ENCODE measurements at regions not wholly inside any gene's neighbourhood (a gene's known extent, or its start where the extent isn't known, plus 50 kb on each side); places are given as distances from the start of the nearest gene placed in this dataset.

DNA sequence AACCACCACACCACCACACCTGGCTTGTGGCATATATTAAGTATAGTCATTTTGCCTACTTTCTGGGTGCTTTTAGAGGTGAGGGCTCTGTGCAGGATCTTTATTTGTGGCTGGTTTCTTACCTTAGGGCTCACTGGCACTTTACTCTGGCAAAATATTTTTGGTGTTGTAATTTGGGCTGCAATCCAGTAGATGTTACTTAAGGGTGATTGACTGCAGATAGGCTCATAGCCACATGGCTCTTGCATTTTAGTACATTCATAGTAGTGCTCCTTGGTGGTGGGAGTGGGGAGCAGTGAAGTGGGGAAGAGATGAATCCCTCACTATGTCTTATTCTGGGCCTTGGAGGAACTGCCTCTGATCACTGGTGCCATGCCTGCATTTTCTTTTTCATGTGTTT, 376.1 kb upstream of the GRIN3A start:
- no peak for FAIRE-seq

DNA sequence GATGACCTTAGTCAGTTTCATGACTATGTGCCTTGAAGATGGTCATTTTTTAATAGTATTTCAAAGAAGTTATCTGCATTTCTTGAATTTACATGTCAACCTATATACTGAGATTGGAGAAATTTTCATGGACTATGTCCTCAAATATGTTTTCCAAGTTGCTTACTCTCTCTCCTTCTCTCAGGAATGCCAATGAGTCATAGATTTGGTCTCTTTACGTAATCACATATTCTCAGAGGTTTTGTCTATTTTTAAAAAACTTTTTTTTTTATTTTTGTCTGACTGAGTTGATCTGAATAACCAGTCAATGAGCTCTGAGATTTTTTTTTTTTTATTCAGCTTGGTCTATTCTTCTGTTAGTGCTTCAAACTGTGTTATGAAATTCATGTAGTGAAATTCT, 374.7 kb upstream of the GRIN3A start:
- FAIRE-seq: no peak

DNA sequence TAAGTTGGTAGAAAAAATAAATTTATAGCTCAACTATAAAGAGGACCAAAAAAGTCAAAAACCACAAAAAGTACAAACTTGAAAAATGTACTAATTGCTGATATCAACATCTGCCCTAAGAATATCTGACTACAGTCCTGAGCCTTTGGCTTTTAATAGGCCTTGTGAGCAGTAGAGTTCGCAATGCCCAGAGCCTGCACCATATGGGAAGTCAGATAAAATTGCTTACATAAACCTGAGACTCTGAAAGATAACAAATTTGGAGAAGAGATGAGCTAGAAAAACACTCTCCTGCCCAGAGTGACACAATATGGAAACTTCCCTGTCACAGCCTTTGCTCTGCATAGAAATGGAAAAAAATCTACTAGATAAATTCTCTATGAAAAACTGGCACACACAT, 368.0 kb upstream of the GRIN3A start:
- no peak for FAIRE-seq

DNA sequence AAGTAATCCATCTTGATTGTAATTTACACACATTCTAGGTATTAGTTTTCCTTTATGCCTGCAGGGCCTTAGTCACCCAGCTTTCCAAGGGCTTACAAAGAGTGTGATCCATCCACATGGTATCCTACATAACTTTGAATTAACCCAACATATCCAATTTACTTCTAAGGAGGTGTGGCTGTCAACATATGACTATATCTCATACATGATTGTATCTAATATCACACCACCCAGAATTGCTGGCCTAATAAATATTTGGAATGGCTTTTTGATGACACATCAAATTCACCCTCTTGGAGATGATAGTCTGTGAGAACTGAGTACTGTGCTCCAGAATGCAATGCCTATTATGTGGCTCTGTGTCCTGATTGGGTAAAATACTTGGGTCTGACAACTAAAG, 363.3 kb upstream of the GRIN3A start:
- no peak for FAIRE-seq

DNA sequence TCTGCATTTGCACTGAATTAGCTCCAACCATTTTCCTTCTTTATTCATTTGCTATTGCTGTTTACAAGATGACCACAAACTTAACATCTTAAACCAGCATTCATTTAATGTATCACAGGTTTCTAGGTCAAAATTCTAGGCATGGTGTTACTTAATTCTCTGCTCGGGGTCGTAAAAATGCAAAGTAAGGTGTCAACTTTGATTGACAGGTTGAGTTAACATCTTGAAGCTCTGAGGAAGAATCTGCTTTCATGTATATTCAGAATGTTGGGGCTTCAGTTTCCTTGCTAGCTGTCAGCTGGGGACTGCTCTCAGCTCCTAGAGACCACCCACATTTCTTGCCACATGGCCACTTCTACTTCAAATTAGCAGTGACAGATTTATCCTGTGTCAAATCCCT, 348.7 kb upstream of the GRIN3A start:
- FAIRE-seq: no peak

DNA sequence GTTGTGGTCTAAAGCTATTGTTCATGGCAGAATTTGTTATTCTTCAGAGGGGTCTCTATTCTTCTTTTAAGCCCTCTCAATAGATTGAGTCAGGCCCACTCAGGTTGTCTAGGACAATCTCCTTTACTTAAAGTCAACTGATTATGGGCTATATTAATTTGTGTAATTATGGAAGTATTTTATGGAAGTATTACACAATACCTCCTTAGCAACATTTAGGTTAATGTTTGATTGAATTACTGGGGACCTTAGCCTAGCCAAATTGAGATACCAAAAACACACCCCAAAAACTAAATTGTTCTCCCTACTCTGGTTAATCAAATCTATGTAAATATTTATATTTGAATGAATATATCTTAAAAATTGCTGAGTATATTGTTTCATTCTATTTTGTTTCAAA, 347.1 kb upstream of the GRIN3A start:
- no peak for FAIRE-seq

DNA sequence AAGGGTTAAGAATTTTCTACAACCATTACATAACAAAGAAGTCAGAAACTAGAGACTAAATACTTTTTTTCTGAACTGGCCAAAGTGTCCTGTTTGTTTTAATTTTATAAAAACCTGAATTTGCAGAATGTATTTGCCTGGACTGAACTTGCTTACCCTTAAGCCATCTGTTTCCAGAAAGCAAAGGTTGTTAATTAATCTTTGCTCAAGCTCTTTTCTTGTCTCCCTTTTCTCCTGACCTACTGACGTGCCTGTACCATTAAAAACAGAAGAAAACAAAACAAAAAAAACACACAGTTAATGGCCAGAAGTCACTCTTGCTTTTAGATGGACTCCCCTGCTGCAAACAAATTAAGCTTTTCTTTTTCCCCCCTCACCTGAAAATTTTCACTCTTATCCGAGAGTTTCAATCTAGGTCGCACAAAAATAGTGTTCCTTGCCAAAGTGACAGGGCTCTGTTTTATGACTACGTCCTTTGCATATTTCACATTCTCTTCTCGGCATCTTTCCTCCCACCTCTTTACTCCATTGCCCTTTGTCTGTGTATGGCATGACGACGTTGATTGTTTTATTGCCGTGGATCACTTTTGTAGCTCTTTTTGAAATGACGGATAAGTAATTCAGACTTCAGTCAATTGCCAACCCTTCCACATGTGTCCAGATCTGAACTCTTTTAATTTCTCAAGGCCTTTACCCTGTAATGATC, 333.8 kb upstream of the GRIN3A start:
- no peak for FAIRE-seq

DNA sequence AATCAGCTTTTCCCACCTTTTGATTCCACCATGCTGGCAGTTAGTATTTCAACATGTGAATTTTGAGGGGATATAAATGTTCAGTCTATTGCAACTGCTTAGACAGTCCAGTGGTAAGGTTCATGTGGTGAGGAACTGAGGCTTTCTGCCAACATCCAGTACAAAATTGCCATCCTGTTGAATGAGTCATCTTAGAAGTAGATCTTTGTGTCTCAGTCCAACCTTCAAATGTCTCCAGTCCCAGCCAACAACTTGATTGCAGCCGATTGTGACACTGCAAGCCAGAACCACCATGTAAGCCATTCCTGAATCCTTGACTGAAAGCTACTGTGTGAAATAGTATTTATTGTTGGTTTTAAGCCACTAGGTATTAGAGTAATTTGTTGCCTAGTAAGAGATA, 331.5 kb upstream of the GRIN3A start:
- FAIRE-seq: no peak

DNA sequence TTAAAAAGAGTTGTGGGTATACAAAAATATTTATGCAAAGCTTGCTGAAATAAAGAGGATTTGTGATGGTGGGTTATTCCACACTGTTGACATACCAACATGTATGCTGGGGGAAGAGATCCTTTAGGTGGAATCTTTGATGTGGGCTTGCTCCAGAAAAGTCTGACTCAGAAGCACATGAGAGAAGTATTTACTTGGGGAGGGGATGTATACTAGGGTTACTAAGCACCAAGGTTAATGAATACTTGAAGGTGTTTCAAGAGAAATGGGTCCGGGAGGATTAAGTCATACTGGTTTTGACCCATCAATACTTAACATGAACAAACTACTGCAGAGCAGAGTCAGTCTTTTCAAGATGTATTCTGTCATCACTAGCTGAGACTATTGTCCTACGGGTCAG, 316.4 kb upstream of the GRIN3A start:
- no peak for FAIRE-seq

DNA sequence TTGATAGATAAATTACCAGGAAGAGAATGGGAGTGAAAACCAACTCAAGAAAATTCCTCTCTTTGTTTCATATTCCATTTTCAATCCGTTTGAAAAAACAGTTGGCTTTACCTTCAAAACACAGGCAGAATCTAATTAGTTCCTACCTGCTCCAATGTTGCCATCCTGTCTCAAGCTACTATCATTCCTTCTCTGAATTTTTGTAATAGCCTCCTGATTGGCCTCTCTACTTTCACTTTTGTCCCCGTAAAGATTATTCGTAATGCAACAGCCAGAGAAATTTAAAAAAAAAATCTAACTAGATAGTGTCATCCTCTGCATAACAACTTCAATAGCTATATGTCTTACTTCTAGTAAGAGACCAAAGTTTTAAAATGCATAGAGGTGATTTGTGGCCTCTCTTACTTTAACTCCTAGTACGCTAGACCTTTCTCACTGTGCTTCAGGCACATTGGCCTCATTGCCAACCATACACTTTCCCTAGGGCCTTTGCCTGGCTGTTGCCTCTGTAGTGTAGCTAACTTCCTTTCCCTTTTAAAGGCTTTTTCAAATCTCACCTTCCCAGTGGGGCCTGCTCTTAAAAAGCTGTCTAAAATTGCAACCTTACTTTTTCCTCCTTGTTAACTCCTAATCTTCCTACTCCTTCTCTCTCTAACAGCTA, 311.3 kb upstream of the GRIN3A start:
- no peak for FAIRE-seq

DNA sequence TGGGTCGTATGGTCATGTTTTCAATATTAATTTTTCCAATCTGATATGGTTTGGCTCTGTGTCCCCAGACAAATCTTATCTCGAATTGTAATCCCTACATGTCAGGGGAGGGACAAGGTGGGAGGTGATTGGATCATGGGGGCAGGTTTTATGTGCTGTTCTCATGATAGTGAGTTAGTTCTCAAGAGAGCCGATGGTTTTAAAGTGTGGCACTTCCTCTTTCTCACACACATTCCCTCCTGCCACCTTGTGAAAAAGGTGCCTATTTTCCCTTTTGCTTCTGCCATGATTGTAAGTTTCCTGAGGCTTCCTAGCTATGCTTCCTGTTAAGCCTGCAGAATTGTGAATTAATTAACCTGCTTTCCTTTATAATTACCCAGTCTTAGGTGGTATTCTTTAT, 309.1 kb upstream of the GRIN3A start:
- no peak for FAIRE-seq

DNA sequence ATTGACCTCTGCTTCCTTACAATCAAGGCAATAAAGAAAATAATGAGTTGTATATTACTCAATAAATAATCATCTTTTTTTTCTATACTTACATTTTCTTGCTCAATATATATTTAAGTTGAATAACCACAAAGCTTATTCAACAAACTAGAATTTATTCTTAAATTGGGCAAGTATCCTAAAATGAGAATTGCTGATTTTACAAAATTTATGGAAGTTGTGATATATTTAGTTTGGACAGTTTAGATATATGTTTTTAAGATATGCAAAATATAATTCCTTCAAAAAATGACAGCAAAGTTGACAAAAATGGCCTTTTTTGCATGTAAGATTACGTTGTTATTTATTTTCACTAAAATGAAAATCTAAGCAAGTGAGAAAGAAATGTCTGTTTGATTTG, 305.7 kb upstream of the GRIN3A start:
- no peak for FAIRE-seq

DNA sequence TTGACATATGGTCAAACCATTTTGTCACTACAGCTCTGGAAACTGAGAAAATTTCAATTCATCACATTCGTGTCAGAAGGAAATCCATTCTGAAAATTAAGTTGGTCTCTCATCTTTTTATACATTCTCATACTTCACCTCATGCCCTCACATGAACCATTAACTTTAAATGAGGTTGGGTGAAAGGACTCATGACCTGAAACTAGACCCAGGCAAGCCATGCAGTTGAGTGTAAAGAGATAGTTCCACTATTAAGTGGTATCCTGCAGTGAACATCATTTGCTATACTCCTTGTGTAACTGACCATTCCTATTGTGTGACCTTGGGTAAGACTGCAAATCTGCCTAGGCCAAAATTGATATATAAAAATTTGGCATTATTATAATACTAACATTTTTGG, 299.6 kb upstream of the GRIN3A start:
- no peak for FAIRE-seq

DNA sequence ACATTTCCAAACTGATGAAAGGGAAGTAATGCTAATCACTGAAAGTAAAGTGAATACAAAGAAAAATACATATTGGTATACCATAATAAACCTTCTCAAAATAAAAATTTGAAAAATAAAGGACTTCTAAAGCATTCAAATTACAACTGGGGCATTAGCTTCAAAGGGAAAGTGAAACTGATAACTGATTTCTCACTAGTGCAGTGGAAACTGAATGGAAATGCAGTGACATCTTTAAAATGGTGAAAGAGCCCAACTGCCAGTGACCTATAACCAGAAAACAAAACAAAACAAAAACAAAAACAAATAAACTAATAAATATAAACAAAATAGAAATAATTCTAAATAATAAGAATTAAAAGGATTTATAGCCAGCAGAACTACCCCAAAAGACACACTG, 297.5 kb upstream of the GRIN3A start:
- no peak for FAIRE-seq

DNA sequence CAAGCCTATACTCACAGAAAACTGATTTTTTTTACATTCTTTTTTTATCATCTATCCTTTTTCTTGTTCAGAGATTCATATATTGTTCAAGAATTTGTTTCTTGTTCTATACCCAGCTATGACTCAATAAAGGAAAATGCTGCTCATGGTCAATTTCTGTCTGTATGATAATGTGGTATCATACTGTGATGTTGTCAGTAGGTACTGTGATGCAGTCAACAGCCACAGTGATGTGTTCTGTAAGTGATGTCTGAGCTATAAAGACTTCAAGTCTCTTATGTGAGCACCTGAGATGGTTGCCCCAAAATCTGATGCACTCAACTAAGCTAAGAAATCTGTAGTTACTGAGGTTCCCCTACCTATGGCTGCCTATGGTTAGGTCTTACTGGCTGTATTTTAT, 294.2 kb upstream of the GRIN3A start:
- no peak for FAIRE-seq

DNA sequence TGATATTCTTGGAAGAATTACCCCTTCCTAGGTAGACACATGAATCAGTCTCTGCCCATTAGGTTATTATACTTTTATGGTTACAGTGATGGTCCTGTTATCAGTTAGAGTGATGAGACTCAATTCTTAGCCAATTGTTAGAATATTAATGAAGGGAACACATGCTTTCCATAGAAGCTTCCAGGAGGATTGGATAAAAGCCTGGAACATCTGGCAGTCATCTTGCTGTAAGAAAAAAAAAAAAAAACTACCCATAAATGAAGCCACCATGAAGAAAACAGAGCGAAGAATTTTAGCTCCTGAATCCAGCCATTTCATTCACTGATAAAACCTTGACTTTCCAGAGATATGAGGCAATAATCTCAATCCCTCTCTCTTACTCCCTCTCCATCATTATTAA, 262.5 kb upstream of the GRIN3A start:
- no peak for FAIRE-seq

DNA sequence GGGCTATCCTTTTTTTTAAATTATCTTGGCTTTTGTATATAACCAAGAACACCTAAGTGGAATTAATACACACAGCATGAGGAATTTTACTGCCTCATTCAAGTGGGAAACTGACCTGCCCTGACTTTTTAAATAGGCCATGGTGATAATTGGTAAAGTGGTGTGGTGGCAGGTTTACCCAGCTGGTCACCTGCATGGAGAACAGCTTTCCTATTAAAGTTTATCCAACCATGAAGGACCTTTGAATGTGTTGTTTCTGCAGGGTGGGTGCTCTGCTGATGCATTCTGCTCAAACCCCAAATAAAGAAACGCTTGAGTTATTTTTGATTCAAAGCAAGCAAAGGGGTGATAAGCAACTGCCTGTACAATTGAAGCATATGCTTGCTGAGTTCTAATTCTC, 261.0 kb upstream of the GRIN3A start:
- FAIRE-seq: no peak

DNA sequence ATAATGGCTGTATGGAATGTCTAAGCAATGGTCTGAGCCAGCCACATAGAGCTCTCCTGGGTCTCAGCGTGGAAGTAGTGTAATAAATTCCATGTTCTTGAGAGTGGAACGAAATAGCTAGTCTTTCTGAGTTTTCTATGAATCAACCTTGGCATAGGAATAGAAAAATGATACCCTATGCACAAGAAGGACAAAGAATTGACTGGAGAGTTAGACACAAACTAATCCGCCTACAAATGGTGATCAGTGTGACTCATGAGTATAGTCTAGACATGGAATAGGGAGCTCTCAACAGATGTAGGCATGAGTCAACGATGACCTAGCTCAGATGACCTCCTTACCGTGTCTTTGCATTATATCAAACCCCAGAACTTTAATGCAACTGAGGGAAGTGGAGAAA, 256.8 kb upstream of the GRIN3A start:
- no peak for FAIRE-seq

DNA sequence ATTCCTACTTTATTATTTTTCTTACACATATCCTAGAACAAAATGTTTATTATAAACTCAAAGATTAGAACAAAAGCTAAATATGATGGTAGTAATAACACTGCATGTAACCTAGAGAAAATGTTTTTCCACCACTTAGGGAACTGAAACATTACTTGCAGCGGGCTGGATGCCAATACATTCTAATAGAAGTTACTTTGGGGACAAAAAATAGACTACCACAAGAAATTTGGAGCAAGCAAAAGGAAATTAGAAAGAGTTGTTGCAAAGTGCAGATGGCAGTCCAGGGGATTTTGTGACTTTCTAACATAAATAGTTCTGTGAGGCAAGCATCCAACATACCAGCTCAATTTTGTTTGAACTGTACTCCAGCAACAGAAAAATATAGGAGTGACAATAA, 255.3 kb upstream of the GRIN3A start:
- FAIRE-seq: no peak

DNA sequence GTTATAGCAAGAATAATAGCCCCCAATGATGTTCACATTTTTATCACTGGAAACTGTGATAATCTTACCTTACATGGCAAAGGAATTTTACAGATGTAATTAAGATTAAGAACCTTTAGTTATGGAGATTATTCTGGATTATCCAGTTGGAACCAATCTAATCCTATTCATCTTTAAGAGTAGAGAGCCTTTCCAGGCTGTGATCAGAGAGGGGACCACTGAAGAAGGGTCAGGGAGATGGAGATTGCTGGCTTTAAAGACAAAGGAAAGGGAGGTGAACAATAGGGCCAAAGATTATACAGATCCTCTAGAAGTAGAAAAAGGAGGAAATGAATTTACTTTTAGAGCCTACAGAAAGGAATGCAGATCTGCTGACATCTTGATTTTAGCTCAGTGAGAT, 253.5 kb upstream of the GRIN3A start:
- no peak for FAIRE-seq

DNA sequence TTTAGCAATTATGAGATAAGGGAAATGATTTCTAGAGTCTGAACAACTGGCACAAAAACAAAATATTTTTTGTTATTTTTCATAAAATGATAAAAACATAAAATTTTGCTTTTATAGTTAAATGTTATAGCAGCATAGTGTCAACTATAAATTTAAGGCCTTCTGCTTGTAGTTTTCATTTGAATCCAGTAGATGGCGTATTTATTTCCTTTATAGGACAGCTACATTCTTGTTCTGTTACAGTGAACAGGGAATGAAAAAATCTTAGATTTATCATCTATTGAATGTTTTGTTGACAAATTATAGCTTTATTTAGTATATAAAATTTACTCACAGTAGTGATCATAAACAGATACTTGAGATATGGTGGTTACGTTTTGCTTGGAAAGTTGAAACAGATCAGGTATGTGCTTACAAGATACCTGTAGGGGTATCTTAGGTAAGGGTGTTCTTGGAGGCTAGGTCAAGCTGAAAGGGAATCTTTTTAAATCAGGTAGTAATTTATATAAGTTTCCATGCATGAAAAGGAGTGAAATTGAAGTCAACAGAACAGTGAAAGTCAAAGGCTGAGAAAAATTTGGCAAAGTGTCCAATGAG, 239.3 kb upstream of the GRIN3A start:
- peak; percentile 91 for FAIRE-seq

DNA sequence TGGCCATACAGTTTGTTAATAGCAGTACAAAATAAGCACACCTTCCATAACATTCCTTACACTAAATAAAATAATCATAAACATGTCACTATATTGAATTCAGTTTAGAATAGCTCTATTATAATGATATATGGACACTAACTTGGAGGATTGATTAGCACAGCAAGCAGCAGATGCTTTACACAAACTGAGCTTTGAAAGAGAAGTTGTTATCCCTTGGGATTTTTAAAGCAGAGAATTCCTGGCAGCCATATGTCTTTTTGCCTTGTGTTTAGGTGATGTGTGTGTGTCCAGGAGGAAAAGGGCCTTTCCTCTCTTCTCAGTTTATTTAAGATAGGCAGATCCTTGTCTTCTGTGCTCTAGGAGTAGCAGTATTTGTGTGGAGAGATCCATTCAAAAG, 232.2 kb upstream of the GRIN3A start:
- no peak for FAIRE-seq

DNA sequence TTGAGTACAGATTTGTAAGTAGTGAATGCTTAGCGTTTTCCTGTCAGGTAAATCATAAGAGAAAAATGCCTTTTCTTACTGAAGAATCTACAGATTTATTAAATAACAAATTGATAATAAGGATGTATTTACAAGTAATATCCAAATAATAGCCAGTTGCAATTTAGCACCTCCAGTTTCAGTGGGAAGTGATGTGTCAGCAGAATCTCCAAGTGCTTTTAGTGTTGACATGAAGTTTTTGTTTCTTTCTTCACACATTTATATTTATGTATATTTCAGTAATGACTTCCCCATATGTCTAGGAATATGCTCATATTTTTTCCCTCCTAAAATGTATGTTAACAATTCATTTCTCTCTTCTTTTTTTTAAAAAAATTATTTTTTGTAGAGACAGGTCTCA, 229.9 kb upstream of the GRIN3A start:
- FAIRE-seq: no peak

DNA sequence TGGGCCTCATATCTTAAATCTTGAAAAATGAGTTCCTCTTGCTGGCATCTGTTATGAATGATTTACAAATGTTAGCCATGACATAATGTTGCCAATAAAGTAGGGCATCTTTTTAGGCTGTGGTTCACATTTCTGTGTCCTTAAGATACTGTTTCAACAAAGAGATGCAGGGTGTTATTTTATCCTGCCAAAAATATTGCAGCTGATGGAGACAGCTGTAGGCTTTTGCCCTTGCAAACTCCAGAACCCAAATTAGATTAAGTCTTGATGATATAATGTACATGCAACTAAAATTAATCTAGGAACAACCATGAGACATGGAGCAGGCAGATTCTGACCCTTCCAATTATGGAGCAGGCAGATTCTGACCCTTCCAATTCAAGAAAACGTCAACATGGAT, 228.2 kb upstream of the GRIN3A start:
- no peak for FAIRE-seq

DNA sequence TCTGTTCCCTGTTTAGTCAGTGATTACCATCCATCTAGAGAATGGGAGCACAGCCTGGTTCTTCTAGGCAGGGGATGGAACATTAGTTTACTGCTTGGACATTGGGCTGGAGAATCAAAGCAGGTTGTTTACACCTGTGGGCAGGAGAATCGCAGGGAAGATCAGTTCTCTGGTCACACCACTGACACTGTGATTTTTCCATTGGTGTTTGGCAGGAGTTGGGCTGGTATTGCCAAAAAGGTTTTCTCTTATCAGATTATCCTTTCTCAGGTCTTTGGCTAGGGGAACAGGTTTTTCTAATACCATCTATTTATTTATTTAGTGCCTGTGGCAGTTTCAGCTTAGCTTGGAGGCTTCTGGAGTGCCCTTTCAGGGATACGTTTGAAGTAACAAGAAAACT, 219.3 kb upstream of the GRIN3A start:
- FAIRE-seq: no peak

All from TTC549 (cell line).